ENCODE measurements at regions not wholly inside any gene's neighbourhood (a gene's known extent, or its start where the extent isn't known, plus 50 kb on each side); places are given as distances from the start of the nearest gene placed in this dataset.

DNA sequence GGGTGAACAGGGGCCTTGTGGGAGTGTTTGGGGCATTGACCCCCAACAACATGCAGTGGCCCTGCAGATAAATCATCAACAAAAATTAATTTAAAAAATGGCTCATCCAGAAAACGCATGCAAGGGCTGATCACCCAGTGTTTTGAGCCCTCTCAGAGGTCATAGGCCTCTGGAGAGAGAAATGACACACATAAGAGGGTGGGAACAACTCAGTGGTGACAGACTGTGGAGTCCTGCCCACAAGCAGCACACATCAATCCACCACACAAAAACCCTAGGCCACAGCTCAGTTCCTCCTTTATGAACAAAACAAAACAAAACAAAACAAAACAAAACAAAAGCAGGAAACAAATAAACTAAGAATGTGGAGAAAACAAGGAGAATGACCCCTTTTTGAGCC, 351.7 kb upstream of the SPHKAP start:
- POLR2A ChIA-PET, result no interaction called here
- TF ChIP-seq TCF7L2 (IDR thresholded peaks at IDR 0.05; ENCODE audit: low read depth, low read length), result no peak
- TF ChIP-seq SIN3A (IDR thresholded peaks at IDR 0.05; ENCODE audit: borderline replicate concordance, insufficient read depth, low read depth, low read length), result no peak
- TF ChIP-seq REST (IDR thresholded peaks at IDR 0.05; ENCODE audit: insufficient read depth in 1 of 2, low read depth in 2 of 2, low read length in 1 of 2), result no peak
- TF ChIP-seq POLR2AphosphoS5 (IDR thresholded peaks at IDR 0.05; ENCODE audit: low read depth, low read length), result no peak
- TF ChIP-seq CTCF (IDR thresholded peaks at IDR 0.05), result no peak
- intact Hi-C loops (cut with micrococcal nuclease; ENCODE audit: unreplicated experiment), result no loop called here
- ATAC-seq (no peak), DNase-seq (ENCODE audit: low read depth, low spot score) (no peak)
- CTCF ChIA-PET, result no interaction called here
- Histone ChIP-seq H3K27me3 (ENCODE audit: control insufficient read depth, insufficient read depth, low read length) (no peaks in the 10 kb centered on the region), H3K4me1 (ENCODE audit: control insufficient read depth, insufficient read depth, low read length) (no peaks in the 10 kb centered on the region), H3K9me3 (ENCODE audit: control insufficient read depth, insufficient read depth, low read depth, low read length) (peaks cover 7% of the 10 kb centered on the region; the same call in 1 of the 2 replicates), H3K4me3 (ENCODE audit: low read depth in 2 of 2, low read length in 2 of 2) (no peak overlapping the region), H3K36me3 (ENCODE audit: control insufficient read depth, insufficient read depth, low read length) (no peaks in the 10 kb centered on the region), H3K27ac (ENCODE audit: low read length) (no peak overlapping the region)
- in situ Hi-C loops (cut with HindIII; ENCODE audit: low pct_unique_long_range_greater_than_20kb, low sequenced_read_pairs), result no loop called here
- no TSS peak for BruUV-seq (replicated peaks)

DNA sequence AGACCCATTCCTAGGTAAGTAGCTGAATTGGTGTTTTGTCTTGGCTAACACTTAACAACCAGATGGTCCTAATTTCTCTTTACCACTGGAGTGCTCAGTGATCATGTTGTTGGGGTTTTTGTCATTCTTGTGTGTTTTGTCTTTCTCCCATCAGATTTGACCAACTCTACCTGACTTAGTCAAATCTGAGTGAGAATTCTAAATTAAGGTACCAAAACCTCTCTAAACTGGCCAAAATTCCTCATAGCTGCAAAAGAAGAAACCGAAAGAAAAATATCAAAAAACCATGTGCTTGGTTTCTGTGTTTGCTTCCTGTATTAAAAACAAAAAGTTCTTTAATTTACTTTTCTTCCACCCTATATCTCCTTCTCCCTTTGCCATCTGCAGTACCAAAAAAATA, 350.7 kb upstream of the SPHKAP start:
- H3K27ac ChIP-seq (ENCODE audit: low read length), result no peak overlapping the region
- DNase-seq (ENCODE audit: low read depth, low spot score), result no peak
- ChIA-PET POLR2A (no interaction called here), CTCF (no interaction called here)
- H3K4me3 ChIP-seq (ENCODE audit: low read depth in 2 of 2, low read length in 2 of 2), result no peak overlapping the region
- in situ Hi-C loops (cut with HindIII; ENCODE audit: low pct_unique_long_range_greater_than_20kb, low sequenced_read_pairs), result no loop called here
- H3K9me3 ChIP-seq (ENCODE audit: control insufficient read depth, insufficient read depth, low read depth, low read length), result peaks cover 7% of the 10 kb centered on the region; the same call in 1 of the 2 replicates
- no peak for ATAC-seq
- no TSS peak for BruUV-seq (replicated peaks)
- H3K4me1 ChIP-seq (ENCODE audit: control insufficient read depth, insufficient read depth, low read length), result no peaks in the 10 kb centered on the region
- intact Hi-C loops (cut with micrococcal nuclease; ENCODE audit: unreplicated experiment), result no loop called here
- TF ChIP-seq SIN3A (IDR thresholded peaks at IDR 0.05; ENCODE audit: borderline replicate concordance, insufficient read depth, low read depth, low read length) (no peak), CTCF (IDR thresholded peaks at IDR 0.05) (no peak), POLR2AphosphoS5 (IDR thresholded peaks at IDR 0.05; ENCODE audit: low read depth, low read length) (no peak), REST (IDR thresholded peaks at IDR 0.05; ENCODE audit: insufficient read depth in 1 of 2, low read depth in 2 of 2, low read length in 1 of 2) (no peak), TCF7L2 (IDR thresholded peaks at IDR 0.05; ENCODE audit: low read depth, low read length) (no peak)
- no peaks in the 10 kb centered on the region for H3K27me3 ChIP-seq (ENCODE audit: control insufficient read depth, insufficient read depth, low read length)
- H3K36me3 ChIP-seq (ENCODE audit: control insufficient read depth, insufficient read depth, low read length), result no peaks in the 10 kb centered on the region

Data from Panc1 (cell line).